G401.6 (cell line): ENCODE measurements at regions not wholly inside any gene's neighbourhood (a gene's known extent, or its start where the extent isn't known, plus 50 kb on each side); places are given as distances from the start of the nearest gene placed in this dataset.

Source experiments
- FAIRE-seq: peaks from 2 replicates; lab custom pipeline; 2012; peaks lifted over from hg19 to GRCh38; lab: Jason Lieb, UNC

DNA sequence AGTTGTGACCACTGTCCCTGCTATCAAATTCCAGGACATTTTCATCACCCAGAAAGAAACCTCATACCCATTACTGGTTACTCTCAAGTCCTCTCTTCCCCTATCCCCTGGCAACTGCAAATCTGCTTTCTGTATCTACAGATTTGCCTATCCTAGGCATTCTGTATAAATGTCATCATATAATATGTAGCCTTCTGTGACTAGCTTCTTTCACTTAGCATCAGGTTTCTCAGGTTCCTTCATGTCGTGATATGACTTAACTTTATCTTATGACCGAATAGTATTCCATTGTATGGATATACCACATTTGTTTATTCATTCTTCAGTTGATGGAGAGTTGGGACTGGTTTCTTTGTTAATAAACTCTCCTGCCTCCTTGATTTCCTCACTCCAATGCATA lies 60.5 kb downstream of the PMAIP1 start:
- no peak for FAIRE-seq

DNA sequence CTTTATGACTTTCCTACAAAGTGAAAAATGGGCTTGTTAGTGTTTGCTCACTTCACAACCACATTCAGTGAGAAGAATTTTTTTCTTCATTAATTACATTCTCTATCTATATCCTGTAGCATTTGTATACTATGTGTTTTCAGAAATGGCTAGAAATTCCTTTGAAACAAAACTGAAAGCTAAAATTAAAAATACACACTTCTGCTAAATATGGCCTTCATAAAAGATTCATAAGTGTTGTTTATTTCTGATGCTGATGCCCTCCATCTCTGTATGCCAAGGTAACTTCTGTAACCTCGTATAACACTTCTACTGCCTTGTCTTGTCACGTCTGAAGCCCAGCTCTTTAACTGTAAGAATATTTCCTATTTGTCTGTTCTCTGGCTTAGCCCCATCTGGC lies 59.8 kb downstream of the PMAIP1 start:
- no peak for FAIRE-seq

DNA sequence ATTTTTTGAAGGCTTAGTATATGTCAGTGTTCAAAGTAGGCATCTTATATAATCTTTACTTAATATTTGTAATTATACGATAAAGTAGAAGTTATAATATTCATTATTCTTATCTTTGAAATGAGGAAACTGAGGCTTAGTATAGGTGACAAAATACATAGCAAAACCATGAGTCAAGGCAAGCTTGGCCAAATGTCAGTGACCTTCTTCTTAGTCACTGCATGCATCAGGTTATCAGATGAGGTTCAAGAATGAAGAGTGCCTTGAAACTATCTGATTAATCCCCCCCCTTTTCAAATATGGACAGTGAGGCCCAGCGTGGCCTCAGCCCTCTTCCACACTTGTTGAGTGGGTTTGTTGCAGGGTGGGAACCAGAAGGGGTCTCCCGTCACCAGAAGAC lies 59.3 kb downstream of the PMAIP1 start:
- FAIRE-seq = no peak

DNA sequence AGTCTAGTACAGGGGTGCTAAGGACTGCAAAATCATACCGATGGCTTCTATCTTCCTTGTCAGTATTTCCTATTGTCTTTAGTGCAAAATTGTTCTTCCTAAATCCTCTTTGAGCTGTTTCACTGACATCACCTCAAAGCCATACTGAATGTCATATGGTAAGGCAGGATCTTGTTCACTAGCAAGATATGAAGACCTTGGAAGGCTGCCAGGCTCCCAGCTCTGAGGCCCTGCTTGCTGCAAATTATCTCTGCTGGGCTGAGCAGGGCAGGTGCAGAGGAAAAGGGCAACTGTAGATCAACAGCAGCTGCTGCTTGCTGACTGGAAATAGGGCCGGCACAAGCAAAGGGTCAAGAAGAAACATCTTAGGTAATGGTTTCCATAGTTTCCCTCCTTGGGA lies 58.2 kb downstream of the PMAIP1 start:
- FAIRE-seq = no peak

DNA sequence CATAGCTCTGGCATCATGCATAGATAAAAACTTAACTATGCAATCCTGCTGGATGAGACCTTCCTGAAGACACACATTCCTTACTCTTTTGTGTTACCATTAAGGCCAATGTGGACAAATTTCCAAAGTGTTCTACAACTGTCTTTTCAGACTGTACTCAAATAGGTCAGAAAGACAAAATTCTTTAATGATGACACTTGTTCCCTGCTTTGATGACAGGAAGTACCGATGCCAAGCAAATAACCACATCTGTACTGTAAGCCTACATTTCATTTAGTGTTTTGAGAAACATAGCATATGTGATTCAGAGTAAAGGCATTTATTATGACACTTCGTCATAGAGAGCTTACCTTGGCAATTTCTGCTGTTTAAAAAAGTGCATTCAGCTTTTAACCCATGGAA lies 55.0 kb downstream of the PMAIP1 start:
- no peak for FAIRE-seq

DNA sequence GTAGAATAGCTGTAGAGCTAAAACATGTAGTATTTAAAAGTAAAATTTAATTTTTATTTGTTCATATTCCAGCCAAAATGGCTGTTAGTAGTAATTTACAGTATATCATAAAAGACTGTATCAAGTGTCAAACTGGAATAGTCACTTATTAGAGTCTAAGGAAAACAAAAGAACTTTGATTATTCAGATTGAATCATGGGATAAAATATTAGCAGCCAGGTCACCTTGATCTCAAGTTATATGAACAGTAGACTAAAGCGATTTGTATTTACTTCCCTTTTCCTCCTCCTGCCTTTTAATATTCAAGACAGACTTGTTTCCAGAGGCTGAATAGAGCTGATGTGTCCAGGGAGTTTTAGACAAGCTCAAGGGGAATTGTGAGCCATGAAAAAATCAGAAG lies 54.4 kb downstream of the PMAIP1 start:
- no peak for FAIRE-seq
